IMR-90 (cell line): ENCODE measurements at regions not wholly inside any gene's neighbourhood (a gene's known extent, or its start where the extent isn't known, plus 50 kb on each side); places are given as distances from the start of the nearest gene placed in this dataset.

Experiments
- ATAC-seq: fragments of 200-7000 bp; cut with Tn5 transposase; 2 replicates; pipeline ENCODE4 v1.9.1; 2020; ENCODE audit warnings: low read depth, mild to moderate bottlenecking, moderate library complexity
- BruUV-seq: library from RNA; stranded (reverse); fragments of 400-500 nt; replicated peaks from 2 replicates; lab custom pipeline; 2021; lab: Mats Ljungman, UMichigan
- CTCF ChIA-PET: fragments of 300-600 bp; formaldehyde crosslinking; extraction: SDS; loops from one replicate; lab custom pipeline; 2021; ENCODE audit warnings: antibody characterized with exemption; lab: Yijun Ruan, JAX
- POLR2A ChIA-PET: fragments of 300-600 bp; sonication (Branson Sonifier 250); formaldehyde crosslinking; loops from one replicate; lab custom pipeline; 2022; ENCODE audit warnings: antibody characterized with exemption; ENCODE audit not compliant: unreplicated experiment; lab: Charles Lee
- DNase-seq: peaks from one replicate; pipeline ENCODE4 v3.0.0; 2013
- H2AFZ ChIP-seq: replicated peaks from 2 replicates; pipeline ENCODE3; 2013; ENCODE audit warnings: low read length, mild to moderate bottlenecking; ENCODE audit not compliant: poor library complexity
- H2AK5ac ChIP-seq: 2 replicates; pipeline ENCODE4 v1.6.1; 2013; ENCODE audit warnings: low read depth, low read length, inconsistent platforms
- H2AK9ac ChIP-seq: replicated peaks from 2 replicates; pipeline ENCODE3; 2013; ENCODE audit warnings: mild to moderate bottlenecking, low read depth, low read length, moderate library complexity; ENCODE audit not compliant: poor library complexity
- H2BK120ac ChIP-seq: 2 replicates; pipeline ENCODE4 v1.6.1; 2013; ENCODE audit warnings: low read depth, low read length, inconsistent platforms
- H2BK15ac ChIP-seq: 3 replicates; pipeline ENCODE4 v1.6.1; 2013; ENCODE audit warnings: low read depth, low read length, inconsistent platforms
- H2BK20ac ChIP-seq: 2 replicates; pipeline ENCODE4 v1.6.1; 2013; ENCODE audit warnings: low read depth, mild to moderate bottlenecking, inconsistent platforms, low read length, moderate library complexity
- H2BK5ac ChIP-seq: 2 replicates; pipeline ENCODE4 v1.6.1; 2013; ENCODE audit warnings: mild to moderate bottlenecking, low read depth, low read length, inconsistent platforms; ENCODE audit not compliant: poor library complexity, severe bottlenecking
- H3K14ac ChIP-seq: replicated peaks from 2 replicates; pipeline ENCODE4 v1.6.1; 2013; ENCODE audit warnings: low read depth, low read length, inconsistent platforms
- H3K18ac ChIP-seq: 2 replicates; pipeline ENCODE4 v1.6.1; 2013; ENCODE audit warnings: low read depth, low read length, control low read depth
- H3K23ac ChIP-seq: 2 replicates; pipeline ENCODE4 v1.6.1; 2013; ENCODE audit warnings: low read depth, low read length, inconsistent platforms
- H3K27ac ChIP-seq: 2 replicates; pipeline ENCODE4 v1.5.1; 2013; ENCODE audit warnings: mild to moderate bottlenecking, control low read depth, low read length; ENCODE audit not compliant: insufficient read depth
- H3K27me3 ChIP-seq: 2 replicates; pipeline ENCODE4 v1.6.1; 2013; ENCODE audit warnings: low read length; ENCODE audit not compliant: control insufficient read depth, insufficient read depth
- H3K36me3 ChIP-seq: 2 replicates; pipeline ENCODE4 v1.6.1; 2013; ENCODE audit warnings: low read length, mixed read lengths; ENCODE audit not compliant: control insufficient read depth, insufficient read depth
- H3K4ac ChIP-seq: 2 replicates; pipeline ENCODE4 v1.6.1; 2013; ENCODE audit warnings: low read depth, low read length, inconsistent platforms
- H3K4me1 ChIP-seq: 2 replicates; pipeline ENCODE4 v1.6.1; 2013; ENCODE audit warnings: low read length, mixed read lengths; ENCODE audit not compliant: control insufficient read depth, insufficient read depth
- H3K4me2 ChIP-seq: 2 replicates; pipeline ENCODE4 v1.6.1; 2013; ENCODE audit warnings: low read depth, mild to moderate bottlenecking, control low read depth, low read length, moderate library complexity
- H3K4me3 ChIP-seq: 2 replicates; pipeline ENCODE4 v1.5.1; 2013; ENCODE audit warnings: low read depth, mild to moderate bottlenecking, control low read depth, low read length, moderate library complexity; ENCODE audit not compliant: insufficient read depth
- H3K56ac ChIP-seq: 2 replicates; pipeline ENCODE4 v1.6.1; 2013; ENCODE audit warnings: low read length, inconsistent platforms; ENCODE audit not compliant: insufficient read depth; ENCODE audit errors: extremely low read depth
- H3K79me1 ChIP-seq, 2 experiments: 2 replicates each; pipeline ENCODE4 v1.6.1; 2013; ENCODE audit warnings: low read length in 2 of 2, inconsistent platforms in 1 of 2, low read depth in 1 of 2
- H3K9ac ChIP-seq: 2 replicates; pipeline ENCODE4 v1.6.1; 2013; ENCODE audit warnings: low read depth, low read length, control low read depth
- H3K9me1 ChIP-seq: 2 replicates; pipeline ENCODE4 v1.6.1; 2013; ENCODE audit warnings: low read length, inconsistent platforms; ENCODE audit not compliant: insufficient read depth
- H3K9me3 ChIP-seq: 2 replicates; pipeline ENCODE4 v1.6.1; 2013; ENCODE audit warnings: low read length; ENCODE audit not compliant: control insufficient read depth, insufficient read depth
- H4K20me1 ChIP-seq: 2 replicates; pipeline ENCODE4 v1.6.1; 2013; ENCODE audit warnings: low read length, inconsistent platforms; ENCODE audit not compliant: insufficient read depth
- H4K5ac ChIP-seq: 2 replicates; pipeline ENCODE4 v1.6.1; 2013; ENCODE audit warnings: mild to moderate bottlenecking, low read depth, low read length, control low read depth
- H4K8ac ChIP-seq, 2 experiments: 2 replicates each; pipeline ENCODE4 v1.6.1; 2013; ENCODE audit warnings: low read depth in 2 of 2, low read length in 2 of 2, control low read depth in 1 of 2, inconsistent platforms in 1 of 2
- H4K91ac ChIP-seq: 2 replicates; pipeline ENCODE4 v1.6.1; 2013; ENCODE audit warnings: low read depth, low read length, inconsistent platforms; ENCODE audit not compliant: insufficient read depth
- BHLHE40 ChIP-seq: fragments of 150-350 bp; IDR thresholded peaks from 2 replicates; pipeline ENCODE4 v1.6.1; 2016; ENCODE audit warnings: mild to moderate bottlenecking, low read depth, low read length
- CEBPB ChIP-seq: IDR thresholded peaks from 2 replicates; pipeline ENCODE4 v1.6.1; 2012; ENCODE audit warnings: low read depth, low read length, improper control_type of control experiment
- CHD1 ChIP-seq: IDR thresholded peaks from 2 replicates; pipeline ENCODE4 v1.6.1; 2012; ENCODE audit warnings: low read depth, low read length, improper control_type of control experiment
- ELK1 ChIP-seq: fragments of 150-350 bp; IDR thresholded peaks from 2 replicates; pipeline ENCODE4 v1.6.1; 2016; ENCODE audit warnings: low read depth, mild to moderate bottlenecking, low read length, moderate library complexity, borderline replicate concordance
- FOS ChIP-seq: fragments of 150-350 bp; IDR thresholded peaks from 2 replicates; pipeline ENCODE4 v1.6.1; 2016; ENCODE audit warnings: low read depth, low read length
- MAFK ChIP-seq: IDR thresholded peaks from 2 replicates; pipeline ENCODE4 v1.6.1; 2012; ENCODE audit warnings: low read depth, low read length, improper control_type of control experiment
- MAZ ChIP-seq: IDR thresholded peaks from 2 replicates; pipeline ENCODE4 v1.6.1; 2012; ENCODE audit warnings: low read depth, mild to moderate bottlenecking, low read length, improper control_type of control experiment, moderate library complexity, borderline replicate concordance
- MXI1 ChIP-seq: IDR thresholded peaks from 2 replicates; pipeline ENCODE4 v1.6.1; 2012; ENCODE audit warnings: low read depth, mild to moderate bottlenecking, low read length, moderate library complexity, borderline replicate concordance
- POLR2A ChIP-seq: IDR thresholded peaks from 2 replicates; pipeline ENCODE4 v1.6.1; 2012; ENCODE audit warnings: mild to moderate bottlenecking, low read depth, low read length
- RAD21 ChIP-seq: IDR thresholded peaks from 2 replicates; pipeline ENCODE4 v1.6.1; 2012; ENCODE audit warnings: low read length, improper control_type of control experiment
- RCOR1 ChIP-seq: IDR thresholded peaks from 2 replicates; pipeline ENCODE4 v1.6.1; 2012; ENCODE audit warnings: mild to moderate bottlenecking, low read length, improper control_type of control experiment; ENCODE audit not compliant: insufficient replicate concordance
- RFX5 ChIP-seq: IDR thresholded peaks from 2 replicates; pipeline ENCODE4 v1.8.0; 2012; ENCODE audit warnings: low read depth, mild to moderate bottlenecking, low read length, moderate library complexity
- USF2 ChIP-seq: fragments of 150-350 bp; IDR thresholded peaks from 2 replicates; pipeline ENCODE4 v1.6.1; 2017; ENCODE audit warnings: mild to moderate bottlenecking, antibody characterized with exemption, low read length, low read depth
- WGBS, 2 experiments: methylation state at CpG; one replicate each; pipeline versions ENCODE4 v1.1.5 to v1.1.7; 2013; ENCODE audit warnings: missing lambda C conversion rate in 2 of 2; ENCODE audit not compliant: insufficient read length in 1 of 2; ENCODE audit errors: extremely low coverage in 2 of 2; 5-methylcytosine and 5-hydroxymethylcytosine counted together
- dilution Hi-C: fragments of 300-500 bp; cut with HindIII; formaldehyde crosslinking; loops from one replicate; pipeline ENCODE4 v1.14.3; 2018; ENCODE audit warnings: low sequenced_read_pairs; ENCODE audit not compliant: unreplicated experiment
- in situ Hi-C: fragments of 300-500 bp; cut with MboI; formaldehyde crosslinking; loops from 3 replicates; pipeline ENCODE4 v1.14.3; 2019; ENCODE audit warnings: low sequenced_read_pairs, inconsistent platforms, mixed read lengths
- intact Hi-C: fragments of 100-400 bp; cut with micrococcal nuclease; formaldehyde crosslinking; loops from 2 replicates; pipeline ENCODE4 v1.10.0; 2022

- no peaks in the 10 kb centered on the region for H3K36me3 ChIP-seq
- no peak overlapping the region for H3K18ac ChIP-seq
- H3K9ac ChIP-seq: no peak overlapping the region
- WGBS, 2 experiments: no CpG with 5 or more reads among the region's 5 CpGs
- H3K27ac ChIP-seq: no peak overlapping the region
- BruUV-seq: no TSS peak
- no peaks in the 10 kb centered on the region for H3K79me1 ChIP-seq
- dilution Hi-C loops: no loop called here
- DNase-seq: no peak
- no peak overlapping the region for H2BK120ac ChIP-seq
- H3K4me2 ChIP-seq: no peak overlapping the region
- no peak overlapping the region for H2AK5ac ChIP-seq
- no peaks in the 10 kb centered on the region for H3K9me3 ChIP-seq
- H3K27me3 ChIP-seq: no peaks in the 10 kb centered on the region
- no peak overlapping the region for H4K91ac ChIP-seq
- no peak overlapping the region for H2BK5ac ChIP-seq
- H3K14ac ChIP-seq: no peak overlapping the region
- POLR2A ChIA-PET: no interaction called here
- intact Hi-C loops: no loop called here
- H3K4me1 ChIP-seq: no peaks in the 10 kb centered on the region
- no peaks in the 10 kb centered on the region for H4K20me1 ChIP-seq
- H2BK20ac ChIP-seq: no peak overlapping the region
- TF ChIP-seq ELK1 (no peak), USF2 (no peak), CHD1 (no peak), MAFK (no peak), CEBPB (no peak), MAZ (no peak), BHLHE40 (no peak), FOS (no peak), RFX5 (no peak), RAD21 (no peak), POLR2A (no peak), MXI1 (no peak), RCOR1 (no peak)
- H3K23ac ChIP-seq: no peak overlapping the region
- H3K56ac ChIP-seq: no peak overlapping the region
- in situ Hi-C loops: no loop called here
- no peak overlapping the region for H3K4ac ChIP-seq
- no peak overlapping the region for H2BK15ac ChIP-seq
- H2AK9ac ChIP-seq: no peak overlapping the region
- no peak overlapping the region for H2AFZ ChIP-seq
- CTCF ChIA-PET: no interaction called here
- no peak for ATAC-seq
- no peak overlapping the region for H4K8ac ChIP-seq
- no peaks in the 10 kb centered on the region for H3K9me1 ChIP-seq
- no peak overlapping the region for H3K4me3 ChIP-seq
- no peak overlapping the region for H4K5ac ChIP-seq
Observed at GRCh38 chr20:24381886-24382285, 87.5 kb upstream of the SYNDIG1 start.
